ENCODE measurements at regions not wholly inside any gene's neighbourhood (a gene's known extent, or its start where the extent isn't known, plus 50 kb on each side); places are given as distances from the start of the nearest gene placed in this dataset.

DNA sequence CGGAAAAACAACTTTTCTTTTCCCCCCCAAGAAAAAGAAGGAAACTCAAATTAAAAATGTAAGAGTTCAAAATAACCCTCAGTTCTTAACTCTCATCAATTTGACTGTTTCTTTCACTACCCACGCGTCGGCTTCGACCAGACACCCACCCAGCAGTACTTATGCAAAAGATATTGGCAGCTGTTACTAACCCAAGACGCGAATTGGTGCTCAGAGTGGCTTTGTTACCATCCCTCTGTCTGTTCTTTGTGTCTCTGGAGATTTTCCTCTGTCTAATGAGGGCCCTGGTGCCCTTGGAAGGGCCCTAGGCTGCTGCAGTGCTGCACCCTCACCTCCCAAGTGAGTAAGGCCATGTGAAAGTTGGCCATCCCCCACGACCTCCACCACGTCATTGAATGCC lies 180.5 kb upstream of the NECTIN1 start:
- TF ChIP-seq, protein P1, sequence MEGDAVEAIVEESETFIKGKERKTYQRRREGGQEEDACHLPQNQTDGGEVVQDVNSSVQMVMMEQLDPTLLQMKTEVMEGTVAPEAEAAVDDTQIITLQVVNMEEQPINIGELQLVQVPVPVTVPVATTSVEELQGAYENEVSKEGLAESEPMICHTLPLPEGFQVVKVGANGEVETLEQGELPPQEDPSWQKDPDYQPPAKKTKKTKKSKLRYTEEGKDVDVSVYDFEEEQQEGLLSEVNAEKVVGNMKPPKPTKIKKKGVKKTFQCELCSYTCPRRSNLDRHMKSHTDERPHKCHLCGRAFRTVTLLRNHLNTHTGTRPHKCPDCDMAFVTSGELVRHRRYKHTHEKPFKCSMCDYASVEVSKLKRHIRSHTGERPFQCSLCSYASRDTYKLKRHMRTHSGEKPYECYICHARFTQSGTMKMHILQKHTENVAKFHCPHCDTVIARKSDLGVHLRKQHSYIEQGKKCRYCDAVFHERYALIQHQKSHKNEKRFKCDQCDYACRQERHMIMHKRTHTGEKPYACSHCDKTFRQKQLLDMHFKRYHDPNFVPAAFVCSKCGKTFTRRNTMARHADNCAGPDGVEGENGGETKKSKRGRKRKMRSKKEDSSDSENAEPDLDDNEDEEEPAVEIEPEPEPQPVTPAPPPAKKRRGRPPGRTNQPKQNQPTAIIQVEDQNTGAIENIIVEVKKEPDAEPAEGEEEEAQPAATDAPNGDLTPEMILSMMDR (IDR thresholded peaks at IDR 0.05) = no peak
- TF ChIP-seq POLR2A (IDR thresholded peaks at IDR 0.05) = no peak
- DNase-seq = no peak
- Histone ChIP-seq H3K36me3 (no peaks in the 10 kb centered on the region), H3K4me3 (no peak overlapping the region), H3K4me1 (peaks cover 0 to 21% (median 0%) of the 10 kb centered on the region in 4 donors), H3K27ac (peak overlapping the region in 1 of 4 donors; percentile 78), H3K9me3 (no peaks in the 10 kb centered on the region), H3K27me3 (no peaks in the 10 kb centered on the region)

DNA sequence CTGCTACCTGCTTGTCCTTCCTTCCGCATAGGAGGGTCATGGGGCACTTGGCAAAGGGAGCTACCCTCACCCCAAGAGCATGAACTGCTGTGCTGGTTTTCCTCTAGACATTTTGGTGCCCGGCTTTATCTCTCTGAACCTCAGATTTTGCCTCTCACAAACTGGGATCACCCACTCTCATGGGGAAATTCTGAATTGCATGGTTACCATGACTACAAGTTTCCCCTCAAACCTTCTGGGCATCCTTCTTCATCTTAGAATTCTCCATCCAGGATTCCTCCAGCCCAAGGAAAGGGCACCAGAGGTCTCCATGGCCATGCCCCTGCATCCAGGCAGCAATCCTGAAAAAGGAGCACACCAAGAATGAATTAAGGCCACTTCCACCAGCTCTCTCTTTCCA lies 180.1 kb upstream of the NECTIN1 start:
- TF ChIP-seq, protein P1 (IDR thresholded peaks at IDR 0.05) = no peak
- no peak for TF ChIP-seq POLR2A (IDR thresholded peaks at IDR 0.05)
- Histone ChIP-seq H3K4me1 (peaks cover 0 to 23% (median 0%) of the 10 kb centered on the region in 4 donors), H3K27me3 (no peaks in the 10 kb centered on the region), H3K4me3 (no peak overlapping the region), H3K27ac (peak overlapping the region in 1 of 4 donors; percentile 78), H3K9me3 (no peaks in the 10 kb centered on the region), H3K36me3 (no peaks in the 10 kb centered on the region)
- DNase-seq = no peak

DNA sequence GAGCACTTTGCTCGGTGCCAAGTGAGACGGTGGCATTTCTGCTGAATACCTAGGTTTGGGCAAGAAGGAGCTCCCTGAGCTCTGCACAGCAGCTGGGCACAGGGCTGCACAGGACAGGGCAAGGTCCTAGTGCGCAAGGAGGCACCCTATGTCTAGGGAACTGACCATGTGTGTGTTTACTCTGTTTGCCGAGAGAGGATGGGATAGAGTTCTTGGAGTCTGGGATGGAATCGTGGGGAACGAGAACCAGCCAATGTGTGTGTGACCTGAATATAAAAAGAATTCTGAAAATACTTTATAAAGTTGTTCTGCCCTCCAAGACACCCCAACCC lies 179.5 kb upstream of the NECTIN1 start:
- no peak for TF ChIP-seq POLR2A (IDR thresholded peaks at IDR 0.05)
- TF ChIP-seq, protein P1 (IDR thresholded peaks at IDR 0.05) = no peak
- peak overlapping the region in 3 of 4 donors; percentile 62 to 78 (median 66) for H3K27ac ChIP-seq
- no peak for DNase-seq
- H3K4me3 ChIP-seq = no peak overlapping the region
- peaks cover 0 to 27% (median 3%) of the 10 kb centered on the region in 4 donors for H3K4me1 ChIP-seq
- H3K9me3 ChIP-seq = no peaks in the 10 kb centered on the region
- no peaks in the 10 kb centered on the region for H3K36me3 ChIP-seq
- H3K27me3 ChIP-seq = no peaks in the 10 kb centered on the region

DNA sequence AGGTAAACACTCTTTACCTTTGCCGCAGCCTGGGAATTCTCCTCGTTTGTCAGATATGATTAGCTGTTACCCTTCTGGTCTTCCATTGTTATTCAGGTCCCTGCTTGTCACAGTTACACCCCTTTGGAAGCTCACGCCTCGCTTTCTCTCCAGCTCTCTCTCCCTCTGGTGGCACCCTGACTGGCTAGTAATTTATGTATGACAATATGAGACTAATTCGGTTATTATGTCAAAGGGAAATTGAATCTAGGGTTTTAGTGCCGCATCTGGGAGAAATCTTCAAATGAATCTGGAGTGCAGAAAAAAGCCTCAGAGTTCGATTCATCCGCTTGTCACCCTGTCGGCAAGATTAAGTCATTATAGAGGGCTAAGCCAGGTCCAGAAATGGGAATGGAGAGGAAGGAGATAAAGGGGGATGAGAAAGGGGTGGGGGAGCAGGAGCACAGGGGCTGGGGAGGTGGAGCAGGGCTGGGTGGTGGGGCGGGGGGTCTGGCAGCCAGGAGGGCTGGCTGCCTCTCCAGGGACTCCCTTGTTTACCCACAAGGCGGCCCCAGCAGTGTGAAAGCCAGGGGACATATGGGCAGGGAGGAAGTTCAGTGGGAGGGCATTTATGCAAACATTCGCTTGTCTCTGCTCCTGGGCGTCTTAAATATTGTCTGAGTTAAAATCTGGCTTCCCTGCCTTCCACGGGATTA lies 179.0 kb upstream of the NECTIN1 start:
- Histone ChIP-seq H3K27ac (peak overlapping the region in 3 of 4 donors; percentile 62 to 78 (median 66)), H3K9me3 (no peaks in the 10 kb centered on the region), H3K36me3 (no peaks in the 10 kb centered on the region), H3K27me3 (no peaks in the 10 kb centered on the region), H3K4me1 (peaks cover 0 to 32% (median 4%) of the 10 kb centered on the region in 4 donors), H3K4me3 (no peak overlapping the region)
- TF ChIP-seq POLR2A (IDR thresholded peaks at IDR 0.05) = no peak
- TF ChIP-seq, protein P1 (IDR thresholded peaks at IDR 0.05) = peak in 2 of 6 experiments; percentile 22 to 25
- DNase-seq = no peak

DNA sequence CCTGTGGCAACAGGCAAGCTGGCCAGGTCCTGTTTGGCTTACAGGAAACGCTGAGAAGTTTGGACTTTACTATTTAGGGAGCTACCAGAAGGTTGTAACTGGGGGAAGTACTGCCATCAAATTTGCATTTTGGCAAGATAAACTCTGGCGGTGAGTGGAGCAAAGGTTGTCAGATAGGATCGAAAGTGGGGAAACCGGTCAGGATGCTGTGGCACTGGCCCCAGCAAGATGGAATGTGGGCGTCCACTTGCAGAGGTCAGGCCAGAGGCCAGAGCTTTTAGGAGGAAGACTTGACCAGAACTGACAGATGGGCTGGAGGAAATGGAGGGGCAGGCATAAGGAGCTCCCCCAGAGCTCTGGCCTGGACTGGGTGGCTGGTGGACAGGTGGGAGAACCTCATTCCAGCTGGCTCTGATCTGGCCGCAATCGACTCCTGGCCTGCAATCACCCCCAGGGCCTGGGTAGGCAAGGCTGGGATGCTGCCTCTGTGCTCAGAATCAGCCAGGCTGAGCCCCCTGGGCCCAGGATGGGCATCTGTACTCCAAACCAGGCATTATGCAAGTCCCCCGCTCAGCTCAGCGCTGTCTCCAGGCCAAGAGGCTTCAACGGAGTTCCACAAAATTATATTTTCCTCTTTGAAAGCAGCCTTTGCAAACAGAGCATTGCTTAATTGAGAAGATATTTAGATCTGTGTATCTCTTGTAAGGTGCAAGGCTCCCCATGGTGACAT lies 178.3 kb upstream of the NECTIN1 start:
- Histone ChIP-seq H3K27me3 (no peaks in the 10 kb centered on the region), H3K4me3 (no peak overlapping the region), H3K36me3 (no peaks in the 10 kb centered on the region), H3K27ac (peak overlapping the region in 3 of 4 donors; percentile 62 to 78 (median 66)), H3K9me3 (no peaks in the 10 kb centered on the region), H3K4me1 (peaks cover 0 to 35% (median 4%) of the 10 kb centered on the region in 4 donors)
- DNase-seq = peak in 1 of 3 donors; percentile 65
- TF ChIP-seq, protein P1 (IDR thresholded peaks at IDR 0.05) = no peak
- no peak for TF ChIP-seq POLR2A (IDR thresholded peaks at IDR 0.05)

All from Peyer's patch (tissue), 4 donors.